Spinal cord (tissue), 9 donors: ENCODE measurements at regions not wholly inside any gene's neighbourhood (a gene's known extent, or its start where the extent isn't known, plus 50 kb on each side); places are given as distances from the start of the nearest gene placed in this dataset.
"Not testable (repeated sequence)": the region's sequence is repeated elsewhere in the genome, so short reads cannot be mapped to it uniquely, and the experiment has no call there.

Experiments used
- DNase-seq, 6 donors: peaks; one replicate each; pipeline versions ENCODE4 v3.0.0 to v3.0.0-alpha.2; 2013 to 2015; ENCODE audit warnings: low spot score in 6 of 6, low read depth in 4 of 6
- H3K27ac ChIP-seq: one replicate; pipeline ENCODE4 v1.5.1; 2013; ENCODE audit warnings: low read depth, low read length, control low read depth
- H3K27me3 ChIP-seq: one replicate; pipeline ENCODE4 v1.6.1; 2013; ENCODE audit warnings: low read length; ENCODE audit not compliant: control insufficient read depth, insufficient read depth
- H3K36me3 ChIP-seq: one replicate; pipeline ENCODE4 v1.6.1; 2013; ENCODE audit warnings: low read length; ENCODE audit not compliant: control insufficient read depth, insufficient read depth
- H3K4me1 ChIP-seq: one replicate; pipeline ENCODE4 v1.6.1; 2013; ENCODE audit warnings: low read length; ENCODE audit not compliant: control insufficient read depth, insufficient read depth
- H3K4me3 ChIP-seq: one replicate; pipeline ENCODE4 v1.5.1; 2013; ENCODE audit warnings: low read depth, low read length, control low read depth
- H3K9me3 ChIP-seq: one replicate; pipeline ENCODE4 v1.6.1; 2013; ENCODE audit warnings: low read length; ENCODE audit not compliant: control insufficient read depth, insufficient read depth
- WGBS: methylation state at CpG from one replicate; pipeline ENCODE4 v1.1.5; 2013; ENCODE audit warnings: missing lambda C conversion rate; ENCODE audit not compliant: insufficient coverage; 5-methylcytosine and 5-hydroxymethylcytosine counted together
- donor health status: healthy.

- no CpG with 5 or more reads among the region's 1 CpG for WGBS
- Histone ChIP-seq H3K27me3 (no peaks in the 10 kb centered on the region), H3K4me1 (no peaks in the 10 kb centered on the region), H3K9me3 (no peaks in the 10 kb centered on the region), H3K4me3 (no peak overlapping the region), H3K36me3 (no peaks in the 10 kb centered on the region), H3K27ac (no peak overlapping the region)
- DNase-seq, result no peak
Measured at GRCh38 chr1:115538579-115538978, 103.2 kb upstream of the VANGL1 start.

GRCh38 chr1:115537415-115537814, 104.4 kb upstream of the VANGL1 start:
- no peak for DNase-seq
- no peaks in the 10 kb centered on the region for H3K36me3 ChIP-seq

DNA sequence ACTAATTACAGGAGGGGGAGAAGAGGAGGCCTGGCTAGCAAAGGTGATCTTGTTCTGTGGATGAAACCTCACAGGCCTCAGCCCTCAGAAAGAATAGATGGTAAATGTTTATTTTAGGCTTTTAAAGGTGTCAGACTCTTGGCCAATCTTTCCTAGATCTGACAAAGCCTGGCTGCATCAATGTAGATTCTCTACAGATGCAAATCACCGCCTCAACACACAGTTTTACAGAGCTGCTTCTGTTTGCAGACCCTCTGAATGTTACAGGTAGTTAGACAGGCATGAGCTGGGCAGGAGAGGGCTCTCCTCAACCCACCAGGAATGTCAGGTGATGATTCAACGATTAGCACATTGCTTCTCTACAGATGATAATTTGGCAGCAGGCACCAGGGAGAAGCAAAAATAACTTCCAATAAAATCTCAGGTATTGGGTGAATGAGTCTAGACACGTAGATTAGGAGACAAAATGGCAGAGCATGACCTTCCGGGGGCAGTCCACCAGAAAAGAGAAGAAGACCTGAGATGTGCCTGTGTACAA, 105.4 kb upstream of the VANGL1 start:
- WGBS, result 90% methylated on average over 2 of the region's 4 CpGs
- Histone ChIP-seq H3K9me3 (no peaks in the 10 kb centered on the region), H3K27me3 (no peaks in the 10 kb centered on the region)

More at GRCh38 chr1:115537415-115537814, 104.4 kb upstream of the VANGL1 start:
- Histone ChIP-seq H3K4me1 (no peaks in the 10 kb centered on the region), H3K9me3 (no peaks in the 10 kb centered on the region), H3K27ac (no peak overlapping the region), H3K27me3 (no peaks in the 10 kb centered on the region), H3K4me3 (no peak overlapping the region)

DNA sequence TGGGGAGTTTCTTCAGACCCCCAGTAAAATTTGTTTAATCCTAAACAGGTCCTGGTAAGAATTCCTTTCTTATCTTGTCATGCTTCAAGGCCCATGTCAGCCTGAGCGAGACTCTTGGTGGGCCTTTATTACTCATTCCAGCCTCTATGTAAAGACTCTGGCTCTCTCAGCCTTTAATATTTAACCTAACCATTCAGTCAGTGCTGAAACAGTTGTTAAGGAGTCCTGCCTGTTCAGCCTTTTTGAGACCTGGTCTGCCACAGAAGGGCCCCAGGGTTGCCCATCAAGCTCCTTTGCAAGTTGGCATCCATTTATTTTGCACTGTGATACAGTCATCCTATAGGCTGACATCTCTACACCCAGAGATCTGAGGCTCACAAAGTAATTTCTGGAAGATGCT, 107.7 kb upstream of the VANGL1 start:
- Histone ChIP-seq H3K4me3 (no peak overlapping the region), H3K27ac (peak overlapping the region; percentile 25), H3K4me1 (no peaks in the 10 kb centered on the region), H3K36me3 (no peaks in the 10 kb centered on the region), H3K27me3 (no peaks in the 10 kb centered on the region), H3K9me3 (no peaks in the 10 kb centered on the region)
- DNase-seq, result no peak
- WGBS, result 100% methylated on average over 1 of the region's 1 CpG

More for the DNA sequence above, 105.4 kb upstream of the VANGL1 start:
- no peak for DNase-seq
- no peaks in the 10 kb centered on the region for H3K4me1 ChIP-seq
- H3K4me3 ChIP-seq, result no peak overlapping the region
- no peak overlapping the region for H3K27ac ChIP-seq
- H3K36me3 ChIP-seq, result no peaks in the 10 kb centered on the region

- Histone ChIP-seq H3K27ac (no peak overlapping the region), H3K9me3 (no peaks in the 10 kb centered on the region), H3K4me1 (no peaks in the 10 kb centered on the region), H3K36me3 (no peaks in the 10 kb centered on the region), H3K4me3 (no peak overlapping the region), H3K27me3 (no peaks in the 10 kb centered on the region)
- WGBS, result no CpG with 5 or more reads among the region's 6 CpGs
- DNase-seq, result no peak
Measured at GRCh38 chr1:115531631-115532264, 110.0 kb upstream of the VANGL1 start.

- H3K4me1 ChIP-seq, result no peaks in the 10 kb centered on the region
- no peaks in the 10 kb centered on the region for H3K9me3 ChIP-seq
Measured at GRCh38 chr1:115530407-115530806, 111.4 kb upstream of the VANGL1 start.

DNA sequence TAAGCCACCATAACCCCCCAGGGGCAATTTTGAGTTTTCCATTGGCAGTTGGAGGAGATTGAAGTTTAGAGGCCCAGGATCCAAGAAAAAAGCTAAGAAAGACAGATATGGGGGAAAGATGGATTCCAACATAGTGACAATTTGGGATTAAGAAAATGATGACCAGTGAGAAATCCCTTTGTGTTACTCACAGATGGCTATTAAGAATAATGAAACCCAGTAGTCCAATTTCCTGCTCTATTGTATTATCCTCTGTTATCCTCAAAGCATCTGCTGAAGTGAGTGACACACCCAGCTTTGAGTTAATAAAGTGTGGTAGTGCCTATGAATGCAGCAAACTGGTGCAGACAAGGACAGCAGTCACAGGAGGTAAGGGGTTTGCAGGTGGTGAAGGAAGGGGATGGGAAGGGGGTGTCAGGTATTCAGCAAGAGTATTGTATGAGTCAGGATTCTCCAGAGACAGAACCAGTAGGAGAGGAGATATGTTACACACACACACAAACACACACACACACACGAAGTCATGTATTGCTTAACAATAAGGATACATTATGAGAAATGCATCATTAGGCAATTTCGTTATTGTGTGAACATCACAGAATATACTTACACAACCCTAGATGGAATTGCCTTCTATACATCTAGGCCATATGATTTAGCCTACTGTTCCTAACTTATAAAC, 112.4 kb upstream of the VANGL1 start:
- no peaks in the 10 kb centered on the region for H3K9me3 ChIP-seq
- H3K27ac ChIP-seq, result no peak overlapping the region
- H3K4me1 ChIP-seq, result no peaks in the 10 kb centered on the region
- no peak overlapping the region for H3K4me3 ChIP-seq
- no peaks in the 10 kb centered on the region for H3K36me3 ChIP-seq
- WGBS, result no CpG with 5 or more reads among the region's 2 CpGs
- DNase-seq, result peak in 1 of 6 donors; percentile 28
- no peaks in the 10 kb centered on the region for H3K27me3 ChIP-seq

More at GRCh38 chr1:115530407-115530806, 111.4 kb upstream of the VANGL1 start:
- Histone ChIP-seq H3K27me3 (no peaks in the 10 kb centered on the region), H3K4me3 (no peak overlapping the region), H3K27ac (no peak overlapping the region), H3K36me3 (no peaks in the 10 kb centered on the region)
- DNase-seq, result no peak
- no CpG with 5 or more reads among the region's 1 CpG for WGBS

- H3K9me3 ChIP-seq, H3K36me3 ChIP-seq, H3K4me3 ChIP-seq, DNase-seq, H3K27me3 ChIP-seq, H3K4me1 ChIP-seq, H3K27ac ChIP-seq: not testable (repeated sequence)
- WGBS, result 53% methylated on average over 3 of the region's 3 CpGs
Measured at GRCh38 chr1:115528336-115528735, 113.4 kb upstream of the VANGL1 start.

- H3K9me3 ChIP-seq, result no peaks in the 10 kb centered on the region
- no peak overlapping the region for H3K4me3 ChIP-seq
- WGBS, result 87% methylated on average over 5 of the region's 5 CpGs
- DNase-seq, result no peak
- no peaks in the 10 kb centered on the region for H3K27me3 ChIP-seq
- no peaks in the 10 kb centered on the region for H3K4me1 ChIP-seq
- no peak overlapping the region for H3K27ac ChIP-seq
- no peaks in the 10 kb centered on the region for H3K36me3 ChIP-seq
Measured at GRCh38 chr1:115527746-115528145, 114.0 kb upstream of the VANGL1 start.

DNA sequence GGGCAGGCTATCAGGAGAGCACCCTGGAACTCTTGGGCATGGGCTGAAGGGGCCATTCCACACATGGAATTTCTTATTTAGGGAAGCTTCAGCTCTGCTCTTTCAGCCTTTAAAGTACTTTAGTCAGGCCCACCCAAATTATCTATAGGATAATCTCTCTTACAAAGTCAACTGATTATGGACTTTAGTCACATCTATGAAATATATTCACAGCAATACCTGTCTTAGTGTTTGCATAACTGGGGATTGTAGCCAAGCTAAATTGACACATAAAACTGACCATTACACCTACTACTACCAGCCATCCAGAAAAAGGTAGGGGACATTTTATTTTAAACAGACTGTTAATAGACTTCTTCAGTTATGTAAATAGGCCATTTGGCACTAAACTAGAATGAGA, 114.9 kb upstream of the VANGL1 start:
- DNase-seq, result no peak
- Histone ChIP-seq H3K36me3 (no peaks in the 10 kb centered on the region), H3K9me3 (no peaks in the 10 kb centered on the region)

More for the DNA sequence above, 114.9 kb upstream of the VANGL1 start:
- Histone ChIP-seq H3K4me1 (no peaks in the 10 kb centered on the region), H3K4me3 (no peak overlapping the region), H3K27ac (no peak overlapping the region), H3K27me3 (no peaks in the 10 kb centered on the region)
